IgD-negative memory B cell (primary cell): ENCODE measurements at regions not wholly inside any gene's neighbourhood (a gene's known extent, or its start where the extent isn't known, plus 50 kb on each side); places are given as distances from the start of the nearest gene placed in this dataset.
A peak's percentile ranks its signal among the peaks of the same experiment; 100 is the strongest.
"Not testable (repeated sequence)": the region's sequence is repeated elsewhere in the genome, so short reads cannot be mapped to it uniquely, and the experiment has no call there.

Experiments used
- H3K27ac Mint-ChIP-seq, 3 donors: one replicate each; pipeline ENCODE4 v1.8.0; 2020 to 2022; ENCODE audit warnings: mild to moderate bottlenecking in 3 of 3, mixed read lengths in 3 of 3, moderate library complexity in 1 of 3
- H3K27me3 Mint-ChIP-seq: one replicate; pipeline ENCODE4 v1.8.0; 2021; ENCODE audit warnings: mixed read lengths
- H3K36me3 Mint-ChIP-seq: one replicate; pipeline ENCODE4 v1.8.0; 2020; ENCODE audit warnings: mild to moderate bottlenecking, mixed read lengths
- H3K4me1 Mint-ChIP-seq, 3 donors: one replicate each; pipeline ENCODE4 v1.8.0; 2020 to 2022; ENCODE audit warnings: mixed read lengths in 3 of 3, mild to moderate bottlenecking in 1 of 3
- H3K4me3 Mint-ChIP-seq, 4 donors: one replicate each; pipeline ENCODE4 v1.8.0; 2020 to 2022; ENCODE audit warnings: mild to moderate bottlenecking in 4 of 4, mixed read lengths in 4 of 4, moderate library complexity in 3 of 4
- H3K9me3 Mint-ChIP-seq, 3 donors: one replicate each; pipeline ENCODE4 v1.8.0; 2020 to 2021; ENCODE audit warnings: mixed read lengths in 3 of 3, mild to moderate bottlenecking in 1 of 3

DNA sequence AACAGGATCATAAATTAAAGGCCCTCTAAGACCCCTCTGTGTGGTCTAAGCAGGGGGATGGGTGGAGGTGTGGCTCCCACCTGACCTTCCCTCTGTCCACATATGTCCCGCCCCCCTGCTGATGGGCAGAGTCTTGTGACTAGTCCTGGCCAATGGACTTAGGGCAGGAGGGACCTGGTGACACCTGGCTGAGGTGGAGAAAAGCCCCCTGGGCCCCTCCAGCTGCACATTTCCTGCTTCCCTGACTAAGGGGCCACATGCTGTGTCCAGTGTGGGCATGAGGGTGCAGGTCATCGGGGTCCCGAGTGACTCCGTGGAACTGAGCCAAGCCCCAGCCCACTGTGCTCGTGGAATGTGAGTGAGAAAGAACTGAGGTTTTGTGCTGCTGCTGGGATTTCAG, 254.7 kb downstream of the ADGRD1 start:
- Mint-ChIP-seq H3K36me3 (no peaks in the 10 kb centered on the region), H3K9me3 (peaks cover 0 to 7% (median 5%) of the 10 kb centered on the region in 3 donors), H3K27me3 (peaks cover 16% of the 10 kb centered on the region), H3K4me1 (no peaks in the 10 kb centered on the region), H3K4me3 (no peak overlapping the region), H3K27ac (peak overlapping the region in 1 of 3 donors; percentile 31)

DNA sequence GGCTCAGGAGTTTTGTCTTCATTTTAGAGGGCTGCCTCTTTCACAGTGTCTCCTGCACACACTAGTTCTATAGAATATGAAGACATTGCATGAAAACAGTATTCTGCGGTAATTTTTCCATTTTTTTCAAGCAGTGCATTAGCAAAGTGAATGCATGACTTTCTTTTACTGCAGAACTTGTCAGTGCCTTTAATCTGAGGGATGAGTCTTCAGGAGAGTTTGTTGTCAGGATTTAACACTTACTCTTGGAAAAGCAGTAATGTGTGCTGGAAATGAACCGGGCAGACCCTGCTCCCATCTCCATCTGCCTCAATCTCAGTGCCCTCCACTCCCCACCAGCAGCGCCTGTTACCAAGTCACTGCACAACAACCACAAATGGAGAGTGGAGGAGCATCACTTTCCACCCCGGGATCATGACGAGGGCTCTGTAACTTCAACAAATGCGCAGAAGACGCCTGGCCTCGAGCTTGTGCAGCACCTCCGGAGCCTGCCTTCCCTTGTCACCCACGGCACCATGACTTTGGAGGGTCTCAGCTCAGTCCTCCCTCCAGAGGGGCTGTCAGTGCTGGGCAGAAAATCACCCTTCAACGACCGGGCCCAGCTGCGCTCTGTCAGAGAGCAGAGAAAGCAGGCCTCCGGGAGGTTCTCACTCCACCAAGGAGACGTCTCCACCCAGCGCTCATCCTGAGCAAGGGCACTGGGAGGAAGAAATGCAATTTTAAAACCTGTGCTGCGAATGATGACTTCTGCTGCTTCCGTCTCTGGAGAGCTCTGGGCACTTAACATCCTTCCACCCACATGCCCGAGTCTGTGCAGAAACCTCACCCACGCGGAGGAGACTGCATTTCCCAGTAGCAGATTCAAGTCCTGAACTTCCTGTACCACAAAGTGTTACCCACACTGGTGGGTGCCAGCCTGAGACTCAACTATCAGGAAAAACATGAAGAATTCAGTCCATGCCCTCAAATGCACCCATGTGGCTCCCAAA, 255.7 kb downstream of the ADGRD1 start:
- H3K9me3 Mint-ChIP-seq, result peaks cover 0 to 8% (median 5%) of the 10 kb centered on the region in 3 donors
- peaks cover 16% of the 10 kb centered on the region for H3K27me3 Mint-ChIP-seq
- no peaks in the 10 kb centered on the region for H3K36me3 Mint-ChIP-seq
- H3K4me3 Mint-ChIP-seq, result no peak overlapping the region
- no peak overlapping the region for H3K27ac Mint-ChIP-seq
- H3K4me1 Mint-ChIP-seq, result no peaks in the 10 kb centered on the region

DNA sequence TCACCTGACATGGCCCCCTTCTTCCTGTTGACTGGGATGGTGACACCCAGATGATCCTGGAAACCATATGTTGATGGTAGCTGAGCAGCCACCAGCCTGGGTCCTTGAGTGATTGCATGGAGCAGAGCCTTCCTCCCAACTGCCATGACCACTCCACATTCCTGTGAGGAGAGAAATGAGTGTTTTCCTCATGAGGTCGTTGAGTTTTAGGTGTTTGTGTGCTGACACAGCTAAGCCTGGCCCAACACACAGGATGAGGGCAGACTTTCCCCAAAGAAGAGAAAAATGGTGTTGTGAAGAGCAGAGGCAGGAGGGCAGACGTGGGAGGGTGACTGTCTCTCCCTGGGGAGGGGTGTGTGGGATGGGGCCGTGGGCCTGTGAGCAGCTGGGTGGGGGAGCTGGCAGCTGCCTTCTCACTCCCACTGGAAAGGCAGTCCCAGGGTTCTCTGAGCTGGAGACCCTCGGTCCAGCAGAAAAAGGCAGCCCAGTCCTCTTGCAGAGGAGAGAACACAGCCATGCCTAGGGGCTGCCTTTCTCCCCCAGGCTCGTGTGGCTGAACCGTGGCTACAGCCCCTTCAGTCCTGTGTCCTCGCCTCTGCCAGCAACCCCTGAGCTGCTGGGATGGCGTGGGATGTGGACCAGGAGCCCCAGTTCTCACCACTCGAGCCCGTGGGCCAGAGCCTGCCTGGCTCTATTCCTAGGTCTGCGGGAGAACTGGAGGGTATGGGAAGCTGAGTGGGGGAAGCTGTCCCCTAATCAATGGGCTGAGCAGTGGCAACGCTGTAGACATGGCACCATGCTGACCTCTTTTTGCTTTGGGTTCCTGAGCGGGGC, 257.0 kb downstream of the ADGRD1 start:
- Mint-ChIP-seq H3K27ac (no peak overlapping the region), H3K9me3 (peaks cover 0 to 8% (median 5%) of the 10 kb centered on the region in 3 donors), H3K4me1 (no peaks in the 10 kb centered on the region), H3K27me3 (peaks cover 12% of the 10 kb centered on the region), H3K4me3 (peak overlapping the region in 1 of 4 donors; percentile 23), H3K36me3 (no peaks in the 10 kb centered on the region)

DNA sequence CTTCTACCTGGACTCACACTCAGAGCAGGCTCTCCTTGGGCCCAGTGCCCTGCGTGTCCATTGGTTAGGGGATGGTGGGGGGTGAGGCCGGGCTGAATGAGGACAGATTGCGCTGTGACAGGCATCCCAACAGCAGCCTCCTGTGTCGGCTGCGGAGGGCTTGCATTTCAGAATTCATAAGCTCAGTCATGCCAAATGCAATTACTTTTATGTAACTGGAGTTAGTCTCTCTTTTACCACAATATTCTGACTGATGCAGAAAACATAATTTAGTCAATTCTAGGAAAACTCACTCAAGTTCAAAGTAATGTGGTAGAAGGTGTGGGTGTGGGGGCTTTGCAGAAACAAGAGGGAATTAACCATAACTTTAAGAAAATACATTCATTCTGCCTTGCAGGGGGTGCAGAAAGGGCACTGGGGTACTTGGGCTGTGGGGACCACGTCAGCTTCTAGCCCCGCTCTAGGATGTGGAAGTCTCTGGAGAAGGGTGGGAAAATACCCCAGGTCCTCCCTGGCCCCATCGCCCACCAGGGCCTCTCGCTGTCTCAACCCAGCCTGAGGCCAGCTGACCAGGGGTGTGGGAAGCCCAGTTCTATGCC, 257.7 kb downstream of the ADGRD1 start:
- H3K9me3 Mint-ChIP-seq, result peaks cover 0 to 8% (median 5%) of the 10 kb centered on the region in 3 donors
- H3K4me3 Mint-ChIP-seq, result peak overlapping the region in 2 of 4 donors; percentile 23 to 27
- H3K27me3 Mint-ChIP-seq, result peaks cover 15% of the 10 kb centered on the region
- H3K36me3 Mint-ChIP-seq, result no peaks in the 10 kb centered on the region
- no peak overlapping the region for H3K27ac Mint-ChIP-seq
- H3K4me1 Mint-ChIP-seq, result no peaks in the 10 kb centered on the region

DNA sequence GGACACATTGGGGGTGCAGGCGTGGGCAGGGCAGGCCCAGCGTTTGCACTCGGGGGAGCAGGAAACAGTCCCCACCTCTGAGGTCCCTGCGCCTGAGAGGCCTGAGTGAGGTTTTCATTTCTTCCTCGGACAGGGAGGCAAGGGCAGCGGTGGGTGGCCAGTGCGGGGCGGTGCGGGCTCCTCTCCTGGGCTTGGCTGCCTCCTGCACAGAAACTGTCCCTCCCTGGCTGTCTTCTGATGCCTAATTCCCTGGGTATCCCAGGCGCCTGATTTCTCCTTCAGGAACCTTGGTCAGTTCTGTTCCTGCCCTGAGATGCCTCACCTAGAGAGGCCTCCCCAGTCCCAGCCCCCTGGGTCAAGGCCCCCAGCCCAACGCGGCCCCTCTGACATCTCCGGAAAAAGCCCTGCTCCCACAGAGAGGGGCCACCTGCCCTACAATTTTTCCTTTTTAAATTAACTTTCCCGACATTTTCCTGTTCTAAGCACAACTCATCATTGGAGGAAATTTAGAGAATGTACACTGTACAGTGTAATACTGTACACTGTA, 260.3 kb downstream of the ADGRD1 start:
- H3K9me3 Mint-ChIP-seq, result peaks cover 0 to 8% (median 5%) of the 10 kb centered on the region in 3 donors
- peaks cover 34% of the 10 kb centered on the region for H3K27me3 Mint-ChIP-seq
- no peaks in the 10 kb centered on the region for H3K4me1 Mint-ChIP-seq
- H3K27ac Mint-ChIP-seq, result no peak overlapping the region
- H3K4me3 Mint-ChIP-seq, result no peak overlapping the region
- no peaks in the 10 kb centered on the region for H3K36me3 Mint-ChIP-seq

DNA sequence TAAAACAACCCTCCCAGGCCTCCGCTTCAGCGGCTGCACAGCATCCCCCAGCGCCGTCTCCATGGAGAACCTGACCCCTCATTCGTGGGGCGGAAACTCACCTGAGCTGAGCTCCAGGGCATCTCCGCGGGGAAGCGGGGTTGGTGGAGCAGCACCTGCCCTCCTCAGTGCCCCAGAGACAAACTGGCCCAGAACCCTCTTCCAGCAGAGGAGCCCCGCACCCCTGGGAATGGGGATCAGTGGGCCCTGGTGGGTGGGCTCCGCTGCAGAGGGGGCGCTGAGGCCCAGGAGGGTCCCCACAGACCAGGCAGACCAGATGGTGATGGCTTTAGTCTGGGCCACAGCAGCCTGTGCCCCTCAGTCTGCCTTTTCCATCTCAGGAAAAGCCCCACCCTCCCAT, 261.2 kb downstream of the ADGRD1 start:
- Mint-ChIP-seq H3K4me3 (peak overlapping the region in 1 of 4 donors; percentile 44), H3K27me3 (peaks cover 29% of the 10 kb centered on the region)
- H3K9me3 Mint-ChIP-seq, H3K4me1 Mint-ChIP-seq, H3K36me3 Mint-ChIP-seq, H3K27ac Mint-ChIP-seq: not testable (repeated sequence)

DNA sequence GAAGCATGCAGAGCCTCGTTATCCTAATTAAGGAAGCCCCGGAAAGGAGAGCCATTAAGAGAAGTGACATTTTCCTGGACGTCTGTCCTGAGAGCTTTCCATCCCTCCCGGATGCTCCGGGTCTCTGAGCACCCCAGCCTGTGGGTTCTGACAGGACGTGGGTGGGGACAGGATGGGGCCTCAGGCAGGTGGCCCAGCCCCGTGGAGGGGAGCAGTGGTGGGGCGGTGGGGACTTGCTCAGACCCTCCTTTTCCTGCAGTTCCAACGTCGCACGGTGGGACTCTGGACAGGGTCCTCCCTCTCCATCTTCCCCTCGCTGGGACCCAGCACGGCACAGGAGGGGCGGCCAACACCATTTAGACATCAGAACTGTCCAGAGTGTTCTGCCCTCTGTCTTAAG, 262.9 kb downstream of the ADGRD1 start:
- not testable (repeated sequence) for H3K36me3 Mint-ChIP-seq, H3K4me3 Mint-ChIP-seq, H3K9me3 Mint-ChIP-seq, H3K27ac Mint-ChIP-seq, H3K4me1 Mint-ChIP-seq
- peaks cover 34% of the 10 kb centered on the region for H3K27me3 Mint-ChIP-seq

DNA sequence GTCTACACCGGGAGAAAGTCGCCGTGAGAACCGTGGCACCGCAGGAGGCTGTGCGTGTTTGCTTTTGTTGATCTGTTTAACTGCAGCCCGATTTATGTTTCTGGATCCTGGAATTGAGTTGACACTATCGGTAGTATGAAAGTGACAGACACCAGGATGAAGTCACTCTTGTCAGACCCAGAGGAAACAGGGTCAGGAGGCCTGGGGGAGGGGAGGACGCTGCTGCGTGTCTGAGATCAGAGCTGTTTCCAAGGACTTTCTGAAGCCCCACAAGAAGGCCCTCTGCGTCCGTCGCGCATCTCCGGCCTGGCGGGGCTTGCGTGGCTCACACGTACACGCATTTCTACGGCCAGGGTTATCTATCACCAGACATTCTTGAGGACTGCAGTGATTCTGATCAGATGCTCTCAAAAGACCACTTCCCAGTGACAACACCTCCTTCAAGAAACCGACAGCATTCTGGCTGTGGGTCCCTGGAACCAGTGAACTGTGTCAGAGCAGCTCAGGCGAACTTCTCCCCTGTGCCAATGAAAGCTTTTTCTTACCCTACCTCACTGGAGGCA, 263.4 kb downstream of the ADGRD1 start:
- H3K9me3 Mint-ChIP-seq, result peaks cover 0 to 8% (median 5%) of the 10 kb centered on the region in 3 donors
- no peak overlapping the region for H3K4me3 Mint-ChIP-seq
- H3K36me3 Mint-ChIP-seq, result no peaks in the 10 kb centered on the region
- no peak overlapping the region for H3K27ac Mint-ChIP-seq
- H3K27me3 Mint-ChIP-seq, result peaks cover 37% of the 10 kb centered on the region
- H3K4me1 Mint-ChIP-seq, result peaks cover 0 to 1% (median 0%) of the 10 kb centered on the region in 3 donors

DNA sequence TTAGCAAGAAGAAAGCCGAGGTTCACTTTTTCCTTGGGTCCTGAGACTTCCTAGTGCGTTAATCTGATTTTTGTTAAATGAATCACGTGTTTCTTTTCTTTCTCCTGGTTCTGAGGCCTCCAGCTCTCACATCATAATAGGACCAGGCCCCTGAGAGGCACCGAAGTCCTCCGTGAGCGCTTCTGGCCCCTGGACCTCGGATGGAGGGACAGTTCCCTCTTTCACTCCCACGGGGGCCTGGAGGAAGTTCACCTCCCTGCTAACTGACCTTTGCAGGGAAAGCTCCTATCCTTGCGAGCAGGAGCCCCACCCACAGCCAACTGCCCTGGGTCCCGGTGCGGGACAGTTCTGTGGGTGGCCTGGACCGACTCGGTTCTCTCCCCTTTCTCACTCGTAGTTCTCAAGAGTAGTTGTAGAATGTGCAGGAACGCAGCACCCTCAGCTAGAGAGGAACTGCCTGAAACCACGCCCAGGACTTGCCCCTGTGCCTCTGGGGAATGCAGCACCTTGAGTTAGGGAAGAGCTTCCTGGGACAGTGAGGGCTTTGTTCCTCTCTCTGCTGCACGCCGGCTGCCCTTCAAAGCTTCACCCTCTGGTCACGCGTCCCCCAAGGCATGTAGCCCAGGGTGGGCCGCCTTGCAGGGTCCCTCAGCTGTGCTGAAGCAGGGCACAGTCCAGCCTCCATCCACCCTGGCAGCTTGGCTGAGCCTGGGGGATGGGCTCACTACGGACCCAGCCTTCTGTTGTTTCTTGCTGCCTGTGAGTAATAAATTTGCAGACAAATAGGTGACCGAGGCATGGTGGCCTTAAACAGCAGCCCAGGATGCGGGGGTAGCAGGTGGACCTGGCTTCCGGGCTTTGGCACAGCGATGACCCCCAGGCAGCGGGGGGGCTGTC, 264.6 kb downstream of the ADGRD1 start:
- Mint-ChIP-seq H3K27ac (peak overlapping the region in 1 of 3 donors; percentile 59), H3K9me3 (peaks cover 0 to 2% (median 0%) of the 10 kb centered on the region in 3 donors), H3K4me1 (peaks cover 0 to 6% (median 4%) of the 10 kb centered on the region in 3 donors), H3K27me3 (peaks cover 45% of the 10 kb centered on the region), H3K4me3 (no peak overlapping the region), H3K36me3 (no peaks in the 10 kb centered on the region)

DNA sequence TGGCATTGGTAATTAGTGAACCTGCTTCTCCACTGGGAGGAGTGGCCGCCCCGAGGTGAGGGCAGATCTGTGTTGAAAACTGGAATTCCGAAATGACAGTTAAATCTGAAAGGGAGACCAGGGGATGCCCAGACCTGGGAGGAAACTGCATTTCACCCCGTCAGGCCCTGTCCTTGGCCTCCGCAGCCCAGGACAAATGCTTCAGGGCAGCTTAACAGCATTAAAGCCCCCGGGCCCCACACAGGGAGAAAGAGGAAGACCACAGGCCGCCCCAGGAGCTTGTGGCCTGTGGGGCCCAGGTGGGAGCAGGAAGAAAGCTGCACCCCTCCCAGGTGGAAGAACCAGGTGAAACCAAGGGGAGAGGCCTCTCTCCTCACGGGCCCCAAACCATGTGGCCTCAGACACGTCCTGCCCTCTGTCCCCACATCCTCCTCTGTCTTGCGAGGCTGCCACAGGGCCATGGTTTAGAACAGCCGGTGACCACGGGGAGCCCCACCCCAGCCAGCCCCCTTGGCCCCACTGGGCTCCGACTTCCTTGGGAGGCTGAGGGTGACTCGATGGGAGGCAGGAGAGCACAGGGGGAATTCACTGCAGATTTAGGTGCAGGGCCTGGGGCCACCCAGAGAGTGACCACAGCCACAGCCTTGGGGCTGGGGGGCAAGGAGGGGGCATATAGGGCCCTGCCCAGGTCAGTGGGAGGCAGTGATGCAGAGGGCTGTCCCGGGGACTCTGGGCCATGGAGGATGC, 265.4 kb downstream of the ADGRD1 start:
- no peak overlapping the region for H3K27ac Mint-ChIP-seq
- H3K9me3 Mint-ChIP-seq, result no peaks in the 10 kb centered on the region
- no peak overlapping the region for H3K4me3 Mint-ChIP-seq
- peaks cover 0 to 6% (median 4%) of the 10 kb centered on the region in 3 donors for H3K4me1 Mint-ChIP-seq
- no peaks in the 10 kb centered on the region for H3K36me3 Mint-ChIP-seq
- H3K27me3 Mint-ChIP-seq, result peaks cover 47% of the 10 kb centered on the region

DNA sequence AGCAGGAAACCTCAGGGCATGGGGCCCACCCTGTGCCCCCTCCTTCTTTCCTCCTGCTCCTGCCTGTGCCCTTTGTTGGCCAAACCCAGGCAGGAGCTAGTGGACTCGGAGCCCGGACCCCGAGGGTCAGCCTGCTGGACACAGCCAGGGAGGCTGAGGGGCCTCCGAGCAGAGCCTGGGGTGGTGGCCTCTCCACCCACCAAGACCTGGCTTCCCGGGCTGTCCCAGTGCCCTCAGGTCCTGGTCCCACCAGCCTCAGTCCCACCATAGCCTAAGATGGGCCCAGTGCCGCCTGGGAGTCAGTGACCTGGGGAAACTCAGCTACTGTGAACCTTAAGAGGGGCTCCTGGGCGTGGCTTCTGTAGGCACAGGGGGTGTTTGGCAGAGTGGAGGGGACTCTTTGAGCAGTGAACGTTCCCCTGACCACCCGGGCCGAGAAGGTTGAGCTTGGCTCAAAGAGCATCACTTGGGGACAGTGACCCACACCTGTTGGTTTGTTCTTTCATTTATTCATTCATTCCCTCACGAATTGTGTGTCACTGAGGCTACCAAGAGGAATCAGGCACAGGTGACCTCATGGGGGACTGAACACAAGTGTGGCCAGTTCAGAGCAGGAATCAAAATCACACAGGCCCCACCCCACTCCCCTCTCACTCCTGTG, 266.1 kb downstream of the ADGRD1 start:
- Mint-ChIP-seq H3K9me3 (no peaks in the 10 kb centered on the region), H3K36me3 (no peaks in the 10 kb centered on the region), H3K4me1 (peaks cover 0 to 6% (median 4%) of the 10 kb centered on the region in 3 donors), H3K4me3 (no peak overlapping the region), H3K27ac (no peak overlapping the region), H3K27me3 (peaks cover 47% of the 10 kb centered on the region)

DNA sequence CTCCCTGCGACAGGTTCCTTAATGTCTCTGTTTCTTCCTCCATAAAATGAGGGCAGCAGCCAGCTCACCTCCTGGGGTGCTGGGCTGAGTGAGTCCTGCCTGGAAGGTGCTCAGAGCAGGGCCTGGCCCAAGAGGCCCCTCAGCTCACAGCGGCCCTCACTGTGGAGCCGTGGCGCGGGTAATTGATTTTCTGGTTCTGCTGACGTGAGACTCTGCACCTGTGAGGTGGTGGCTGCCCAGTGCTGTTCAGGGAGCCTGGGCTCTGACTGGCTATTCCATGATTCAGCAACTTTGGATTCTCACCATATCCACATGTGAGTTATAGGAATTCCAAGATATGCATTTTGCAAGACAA, 266.6 kb downstream of the ADGRD1 start:
- peak overlapping the region in 1 of 4 donors; percentile 60 for H3K4me3 Mint-ChIP-seq
- H3K9me3 Mint-ChIP-seq, result no peaks in the 10 kb centered on the region
- H3K27me3 Mint-ChIP-seq, result peaks cover 47% of the 10 kb centered on the region
- H3K36me3 Mint-ChIP-seq, result no peaks in the 10 kb centered on the region
- H3K27ac Mint-ChIP-seq, result no peak overlapping the region
- H3K4me1 Mint-ChIP-seq, result peaks cover 0 to 6% (median 4%) of the 10 kb centered on the region in 3 donors
